Nephron progenitor cell (in vitro differentiated cells): ENCODE measurements at regions not wholly inside any gene's neighbourhood (a gene's known extent, or its start where the extent isn't known, plus 50 kb on each side); places are given as distances from the start of the nearest gene placed in this dataset.

Experiments used
- DNase-seq: peaks from one replicate; pipeline ENCODE4 v3.0.0; 2021
- H3K27ac Mint-ChIP-seq: 2 replicates; pipeline ENCODE4 v1.8.0; 2021; ENCODE audit warnings: mild to moderate bottlenecking, moderate library complexity, mixed read lengths
- H3K27me3 Mint-ChIP-seq: 2 replicates; pipeline ENCODE4 v1.8.0; 2021; ENCODE audit warnings: mild to moderate bottlenecking, low read depth, mixed read lengths; ENCODE audit not compliant: poor library complexity
- H3K36me3 Mint-ChIP-seq: 2 replicates; pipeline ENCODE4 v1.8.0; 2021; ENCODE audit warnings: low read depth, mixed read lengths
- H3K4me1 Mint-ChIP-seq: 2 replicates; pipeline ENCODE4 v1.8.0; 2021; ENCODE audit warnings: mixed read lengths
- H3K4me3 Mint-ChIP-seq: 2 replicates; pipeline ENCODE4 v1.8.0; 2021; ENCODE audit warnings: mild to moderate bottlenecking, moderate library complexity, mixed read lengths
- H3K9me3 Mint-ChIP-seq: 2 replicates; pipeline ENCODE4 v1.8.0; 2021; ENCODE audit warnings: mild to moderate bottlenecking, moderate library complexity, mixed read lengths
- CTCF ChIP-seq: fragments of 200-600 bp; sonication (generic); IDR thresholded peaks from 2 replicates; pipeline ENCODE4 v1.5.0; 2021; ENCODE audit warnings: antibody characterized with exemption

GRCh38 chr13:42389041-42389440, 117.1 kb downstream of the AKAP11 start:
- Mint-ChIP-seq H3K4me3 (no peak overlapping the region), H3K4me1 (no peaks in the 10 kb centered on the region), H3K9me3 (peaks cover 6% of the 10 kb centered on the region), H3K27ac (no peak overlapping the region), H3K27me3 (no peaks in the 10 kb centered on the region), H3K36me3 (no peaks in the 10 kb centered on the region)
- no peak for TF ChIP-seq CTCF
- no peak for DNase-seq

GRCh38 chr13:42392180-42392579, 120.2 kb downstream of the AKAP11 start:
- no peaks in the 10 kb centered on the region for H3K36me3 Mint-ChIP-seq
- no peak overlapping the region for H3K27ac Mint-ChIP-seq
- no peak for TF ChIP-seq CTCF
- H3K27me3 Mint-ChIP-seq, result no peaks in the 10 kb centered on the region
- H3K9me3 Mint-ChIP-seq, result no peaks in the 10 kb centered on the region
- no peak overlapping the region for H3K4me3 Mint-ChIP-seq
- no peak for DNase-seq
- H3K4me1 Mint-ChIP-seq, result no peaks in the 10 kb centered on the region

GRCh38 chr13:42392716-42393572, 121.0 kb downstream of the AKAP11 start:
- H3K36me3 Mint-ChIP-seq, result no peaks in the 10 kb centered on the region
- no peak for DNase-seq
- H3K27me3 Mint-ChIP-seq, result no peaks in the 10 kb centered on the region
- H3K9me3 Mint-ChIP-seq, result no peaks in the 10 kb centered on the region
- no peak overlapping the region for H3K4me3 Mint-ChIP-seq
- H3K4me1 Mint-ChIP-seq, result no peaks in the 10 kb centered on the region
- H3K27ac Mint-ChIP-seq, result no peak overlapping the region
- TF ChIP-seq CTCF, result no peak

- TF ChIP-seq CTCF, result no peak
- H3K27me3 Mint-ChIP-seq, result no peaks in the 10 kb centered on the region
- no peaks in the 10 kb centered on the region for H3K36me3 Mint-ChIP-seq
- H3K27ac Mint-ChIP-seq, result no peak overlapping the region
- no peak for DNase-seq
- no peaks in the 10 kb centered on the region for H3K9me3 Mint-ChIP-seq
- no peak overlapping the region for H3K4me3 Mint-ChIP-seq
- peaks cover 5% of the 10 kb centered on the region for H3K4me1 Mint-ChIP-seq
Observed at GRCh38 chr13:42393573-42394360, 121.8 kb downstream of the AKAP11 start.

- no peak for DNase-seq
- Mint-ChIP-seq H3K36me3 (no peaks in the 10 kb centered on the region), H3K4me3 (no peak overlapping the region), H3K4me1 (peaks cover 5% of the 10 kb centered on the region), H3K27me3 (no peaks in the 10 kb centered on the region), H3K27ac (no peak overlapping the region), H3K9me3 (no peaks in the 10 kb centered on the region)
- TF ChIP-seq CTCF, result no peak
Observed at GRCh38 chr13:42394361-42394708, 122.4 kb downstream of the AKAP11 start.
